ENCODE measurements at regions not wholly inside any gene's neighbourhood (a gene's known extent, or its start where the extent isn't known, plus 50 kb on each side); places are given as distances from the start of the nearest gene placed in this dataset.

GRCh38 chr3:110895054-110895453 lies 176.6 kb upstream of the NECTIN3 start:
- Mint-ChIP-seq H3K27me3 (ENCODE audit: unreplicated experiment) (peaks cover 2% of the 10 kb centered on the region), H3K4me3 (ENCODE audit: unreplicated experiment) (no peak overlapping the region), H3K27ac (ENCODE audit: unreplicated experiment) (no peak overlapping the region), H3K36me3 (ENCODE audit: unreplicated experiment) (peaks cover 8% of the 10 kb centered on the region), H3K4me1 (ENCODE audit: low read depth, unreplicated experiment) (no peaks in the 10 kb centered on the region), H3K9me3 (ENCODE audit: unreplicated experiment) (peaks cover 2% of the 10 kb centered on the region)
- DNase-seq, result no peak
- TF ChIP-seq CTCF (IDR thresholded peaks at IDR 0.05; ENCODE audit: partially characterized antibody, unreplicated experiment), result no peak

- no peaks in the 10 kb centered on the region for H3K9me3 Mint-ChIP-seq (ENCODE audit: unreplicated experiment)
- DNase-seq, result no peak
- H3K36me3 Mint-ChIP-seq (ENCODE audit: unreplicated experiment), result peaks cover 8% of the 10 kb centered on the region
- H3K4me1 Mint-ChIP-seq (ENCODE audit: low read depth, unreplicated experiment), result no peaks in the 10 kb centered on the region
- no peak overlapping the region for H3K27ac Mint-ChIP-seq (ENCODE audit: unreplicated experiment)
- no peak for TF ChIP-seq CTCF (IDR thresholded peaks at IDR 0.05; ENCODE audit: partially characterized antibody, unreplicated experiment)
- H3K27me3 Mint-ChIP-seq (ENCODE audit: unreplicated experiment), result peaks cover 2% of the 10 kb centered on the region
- H3K4me3 Mint-ChIP-seq (ENCODE audit: unreplicated experiment), result no peak overlapping the region
These were observed 174.6 kb upstream of the NECTIN3 start for GRCh38 chr3:110897046-110897445.

- H3K27me3 Mint-ChIP-seq (ENCODE audit: unreplicated experiment), result peaks cover 2% of the 10 kb centered on the region
- no peak for DNase-seq
- no peaks in the 10 kb centered on the region for H3K36me3 Mint-ChIP-seq (ENCODE audit: unreplicated experiment)
- H3K9me3 Mint-ChIP-seq (ENCODE audit: unreplicated experiment), result no peaks in the 10 kb centered on the region
- H3K4me1 Mint-ChIP-seq (ENCODE audit: low read depth, unreplicated experiment), result no peaks in the 10 kb centered on the region
- H3K27ac Mint-ChIP-seq (ENCODE audit: unreplicated experiment), result no peak overlapping the region
- no peak overlapping the region for H3K4me3 Mint-ChIP-seq (ENCODE audit: unreplicated experiment)
- no peak for TF ChIP-seq CTCF (IDR thresholded peaks at IDR 0.05; ENCODE audit: partially characterized antibody, unreplicated experiment)
These were observed 171.0 kb upstream of the NECTIN3 start for GRCh38 chr3:110900576-110900975.

GRCh38 chr3:110901536-110901935 lies 170.1 kb upstream of the NECTIN3 start:
- no peaks in the 10 kb centered on the region for H3K4me1 Mint-ChIP-seq (ENCODE audit: low read depth, unreplicated experiment)
- H3K36me3 Mint-ChIP-seq (ENCODE audit: unreplicated experiment), result no peaks in the 10 kb centered on the region
- no peak for DNase-seq
- H3K9me3 Mint-ChIP-seq (ENCODE audit: unreplicated experiment), result no peaks in the 10 kb centered on the region
- H3K27me3 Mint-ChIP-seq (ENCODE audit: unreplicated experiment), result peaks cover 2% of the 10 kb centered on the region
- H3K27ac Mint-ChIP-seq (ENCODE audit: unreplicated experiment), result no peak overlapping the region
- H3K4me3 Mint-ChIP-seq (ENCODE audit: unreplicated experiment), result no peak overlapping the region
- no peak for TF ChIP-seq CTCF (IDR thresholded peaks at IDR 0.05; ENCODE audit: partially characterized antibody, unreplicated experiment)

GRCh38 chr3:110902453-110903085 lies 169.0 kb upstream of the NECTIN3 start:
- no peaks in the 10 kb centered on the region for H3K36me3 Mint-ChIP-seq (ENCODE audit: unreplicated experiment)
- H3K4me3 Mint-ChIP-seq (ENCODE audit: unreplicated experiment), result no peak overlapping the region
- no peaks in the 10 kb centered on the region for H3K27me3 Mint-ChIP-seq (ENCODE audit: unreplicated experiment)
- no peak for DNase-seq
- H3K4me1 Mint-ChIP-seq (ENCODE audit: low read depth, unreplicated experiment), result no peaks in the 10 kb centered on the region
- no peak for TF ChIP-seq CTCF (IDR thresholded peaks at IDR 0.05; ENCODE audit: partially characterized antibody, unreplicated experiment)
- H3K27ac Mint-ChIP-seq (ENCODE audit: unreplicated experiment), result no peak overlapping the region
- H3K9me3 Mint-ChIP-seq (ENCODE audit: unreplicated experiment), result no peaks in the 10 kb centered on the region
